Activated CD8-positive, alpha-beta T cell treated with anti-CD3 and anti-CD28 coated beads for 36 hours (primary cell): ENCODE measurements at regions not wholly inside any gene's neighbourhood (a gene's known extent, or its start where the extent isn't known, plus 50 kb on each side); places are given as distances from the start of the nearest gene placed in this dataset.

Experiments used
- ATAC-seq: fragments of 200-7000 bp; cut with Tn5 transposase; one replicate; pipeline ENCODE4 v1.10.0; 2021; ENCODE audit warnings: mild to moderate bottlenecking, moderate library complexity
- CTCF ChIA-PET: fragments of 350-600 bp; sonication (Branson Sonifier 250); formaldehyde crosslinking; loops from one replicate; lab custom pipeline; 2021; ENCODE audit warnings: antibody characterized with exemption; lab: Charles Lee
- POLR2A ChIA-PET: fragments of 350-600 bp; sonication (Branson Sonifier 250); formaldehyde crosslinking; loops from one replicate; lab custom pipeline; 2021; ENCODE audit warnings: antibody characterized with exemption; lab: Charles Lee
- DNase-seq: peaks from one replicate; pipeline ENCODE4 v3.0.0-alpha.2; 2020
- H3K27ac Mint-ChIP-seq: one replicate; pipeline ENCODE4 v1.8.0; 2021; ENCODE audit warnings: mild to moderate bottlenecking, mixed read lengths
- H3K27me3 Mint-ChIP-seq: one replicate; pipeline ENCODE4 v1.8.0; 2021; ENCODE audit warnings: mixed read lengths
- H3K36me3 Mint-ChIP-seq: one replicate; pipeline ENCODE4 v1.8.0; 2021; ENCODE audit warnings: low read depth, mixed read lengths
- H3K4me1 Mint-ChIP-seq: one replicate; pipeline ENCODE4 v1.8.0; 2021; ENCODE audit warnings: low read depth, mixed read lengths
- H3K4me3 Mint-ChIP-seq: one replicate; pipeline ENCODE4 v1.8.0; 2021; ENCODE audit warnings: mild to moderate bottlenecking, moderate library complexity, mixed read lengths
- H3K9me3 Mint-ChIP-seq: one replicate; pipeline ENCODE4 v1.8.0; 2021; ENCODE audit warnings: mixed read lengths
- CTCF ChIP-seq: fragments of 200-600 bp; IDR thresholded peaks from one replicate; pipeline ENCODE4 v1.8.0; 2022; ENCODE audit warnings: antibody characterized with exemption, mild to moderate bottlenecking
- intact Hi-C: fragments of 100-400 bp; cut with micrococcal nuclease; formaldehyde crosslinking; loops from one replicate; pipeline ENCODE4 v1.10.0; 2022

GRCh38 chr9:96140296-96141127 lies 161.5 kb downstream of the HSD17B3 start:
- Mint-ChIP-seq H3K4me3 (no peak overlapping the region), H3K27me3 (peaks cover 13% of the 10 kb centered on the region), H3K4me1 (peaks cover 4% of the 10 kb centered on the region), H3K27ac (no peak overlapping the region), H3K9me3 (no peaks in the 10 kb centered on the region), H3K36me3 (no peaks in the 10 kb centered on the region)
- ATAC-seq (no peak), DNase-seq (no peak)
- CTCF ChIA-PET: no interaction called here
- POLR2A ChIA-PET: no interaction called here
- intact Hi-C loops: no loop called here
- no peak for TF ChIP-seq CTCF

- TF ChIP-seq CTCF: no peak
- CTCF ChIA-PET: interaction anchor here (1.2 kb wide), 1 partner anchor 78 kb away, joined by 3 read pairs; no protein-coding TSS in a partner anchor
Measured at GRCh38 chr9:96139592-96140295, 162.2 kb downstream of the HSD17B3 start.

GRCh38 chr9:96138616-96139015 lies 163.4 kb downstream of the HSD17B3 start:
- Mint-ChIP-seq H3K4me3 (no peak overlapping the region), H3K4me1 (peaks cover 7% of the 10 kb centered on the region), H3K36me3 (no peaks in the 10 kb centered on the region), H3K9me3 (no peaks in the 10 kb centered on the region), H3K27ac (no peak overlapping the region), H3K27me3 (peaks cover 5% of the 10 kb centered on the region)
- intact Hi-C loops: no loop called here
- ATAC-seq (no peak), DNase-seq (no peak)
- ChIA-PET CTCF (interaction anchor here (1.2 kb wide), 1 partner anchor 79 kb away, joined by 3 read pairs; no protein-coding TSS in a partner anchor), POLR2A (no interaction called here)
- no peak for TF ChIP-seq CTCF

More at GRCh38 chr9:96139592-96140295, 162.2 kb downstream of the HSD17B3 start:
- no peaks in the 10 kb centered on the region for H3K9me3 Mint-ChIP-seq
- DNase-seq (no peak), ATAC-seq (no peak)
- peaks cover 13% of the 10 kb centered on the region for H3K27me3 Mint-ChIP-seq
- H3K4me3 Mint-ChIP-seq: no peak overlapping the region
- H3K4me1 Mint-ChIP-seq: peaks cover 7% of the 10 kb centered on the region
- H3K36me3 Mint-ChIP-seq: no peaks in the 10 kb centered on the region
- POLR2A ChIA-PET: no interaction called here
- H3K27ac Mint-ChIP-seq: no peak overlapping the region
- intact Hi-C loops: no loop called here

- ATAC-seq: no peak
- ChIA-PET POLR2A (no interaction called here), CTCF (no interaction called here)
- Mint-ChIP-seq H3K27ac (no peak overlapping the region), H3K36me3 (no peaks in the 10 kb centered on the region), H3K27me3 (peaks cover 4% of the 10 kb centered on the region), H3K4me3 (no peak overlapping the region), H3K9me3 (no peaks in the 10 kb centered on the region), H3K4me1 (peaks cover 7% of the 10 kb centered on the region)
- intact Hi-C loops: no loop called here
- TF ChIP-seq CTCF: no peak
- DNase-seq: no peak
Measured at GRCh38 chr9:96137671-96138429, 164.1 kb downstream of the HSD17B3 start.
